ENCODE measurements at regions not wholly inside any gene's neighbourhood (a gene's known extent, or its start where the extent isn't known, plus 50 kb on each side); places are given as distances from the start of the nearest gene placed in this dataset.
"Not testable (repeated sequence)": the region's sequence is repeated elsewhere in the genome, so short reads cannot be mapped to it uniquely, and the experiment has no call there.

GRCh38 chr5:66377747-66378146 is 218.4 kb upstream of the MAST4 start:
- DNase-seq (ENCODE audit: low read depth), result no peak
- no peak overlapping the region for H3K4me3 ChIP-seq (ENCODE audit: control insufficient read depth, low read depth, low read length)
- TF ChIP-seq CTCF (IDR thresholded peaks at IDR 0.05; ENCODE audit: control insufficient read depth, insufficient read depth, low read depth, low read length, missing control alignments), result no peak

- TF ChIP-seq CTCF (IDR thresholded peaks at IDR 0.05; ENCODE audit: control insufficient read depth, insufficient read depth, low read depth, low read length, missing control alignments), result no peak
- no peak overlapping the region for H3K4me3 ChIP-seq (ENCODE audit: control insufficient read depth, low read depth, low read length)
- no peak for DNase-seq (ENCODE audit: low read depth)
Measured at GRCh38 chr5:66378407-66378806, 217.8 kb upstream of the MAST4 start.

GRCh38 chr5:66382152-66382551 is 214.0 kb upstream of the MAST4 start:
- no peak for DNase-seq (ENCODE audit: low read depth)
- H3K4me3 ChIP-seq (ENCODE audit: control insufficient read depth, low read depth, low read length), result no peak overlapping the region
- no peak for TF ChIP-seq CTCF (IDR thresholded peaks at IDR 0.05; ENCODE audit: control insufficient read depth, insufficient read depth, low read depth, low read length, missing control alignments)

GRCh38 chr5:66405145-66405544 is 191.0 kb upstream of the MAST4 start:
- not testable (repeated sequence) for H3K4me3 ChIP-seq (ENCODE audit: control insufficient read depth, low read depth, low read length); DNase-seq (ENCODE audit: low read depth)

GRCh38 chr5:66406761-66407336 is 189.3 kb upstream of the MAST4 start:
- H3K4me3 ChIP-seq (ENCODE audit: control insufficient read depth, low read depth, low read length), result no peak overlapping the region
- DNase-seq (ENCODE audit: low read depth), result no peak
- TF ChIP-seq CTCF (IDR thresholded peaks at IDR 0.05; ENCODE audit: control insufficient read depth, insufficient read depth, low read depth, low read length, missing control alignments), result no peak

- DNase-seq (ENCODE audit: low read depth), result no peak
- no peak overlapping the region for H3K4me3 ChIP-seq (ENCODE audit: control insufficient read depth, low read depth, low read length)
- no peak for TF ChIP-seq CTCF (IDR thresholded peaks at IDR 0.05; ENCODE audit: control insufficient read depth, insufficient read depth, low read depth, low read length, missing control alignments)
Measured at GRCh38 chr5:66407765-66408164, 188.4 kb upstream of the MAST4 start.

GRCh38 chr5:66408576-66408975 is 187.6 kb upstream of the MAST4 start:
- no peak overlapping the region for H3K4me3 ChIP-seq (ENCODE audit: control insufficient read depth, low read depth, low read length)
- no peak for TF ChIP-seq CTCF (IDR thresholded peaks at IDR 0.05; ENCODE audit: control insufficient read depth, insufficient read depth, low read depth, low read length, missing control alignments)
- DNase-seq (ENCODE audit: low read depth), result no peak
